Tongue (tissue), 1 donor: ENCODE measurements at regions not wholly inside any gene's neighbourhood (a gene's known extent, or its start where the extent isn't known, plus 50 kb on each side); places are given as distances from the start of the nearest gene placed in this dataset.
"Not testable (repeated sequence)": the region's sequence is repeated elsewhere in the genome, so short reads cannot be mapped to it uniquely, and the experiment has no call there.

Source experiments
- DNase-seq: peaks from one replicate; pipeline ENCODE4 v3.0.0-alpha.2; 2015

DNA sequence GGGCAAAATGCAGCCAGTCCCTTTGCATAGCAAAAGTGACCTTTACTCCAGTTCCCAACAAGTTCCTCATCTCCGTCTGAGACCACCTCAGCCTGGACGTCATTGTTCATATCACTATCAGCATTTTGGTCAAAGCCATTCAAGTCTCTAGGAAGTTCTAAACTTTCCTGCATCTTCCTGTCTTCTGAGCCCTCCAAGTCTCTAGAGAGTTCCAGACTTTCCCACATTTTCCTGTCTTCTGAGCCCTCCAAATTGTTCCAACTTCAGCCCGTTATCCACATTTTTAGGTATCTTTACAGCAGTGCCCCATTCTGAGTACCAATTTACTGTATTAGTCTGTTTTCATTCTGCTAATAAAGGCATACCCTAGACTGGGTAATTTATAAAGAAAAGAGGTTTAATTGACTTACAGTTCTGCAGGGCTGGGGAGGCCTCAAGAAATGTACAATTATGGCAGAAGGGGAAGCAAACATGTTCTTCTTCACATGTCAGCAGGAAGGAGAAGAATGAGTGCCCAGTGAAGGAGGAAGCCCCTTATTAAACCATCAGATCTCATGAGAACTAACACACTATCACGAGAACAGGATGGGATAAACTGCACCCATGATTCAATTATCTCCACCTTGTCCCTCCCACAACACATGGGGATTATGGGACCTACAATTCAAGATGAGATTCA, 123.7 kb downstream of the MYCN start:
- no peak for DNase-seq

DNA sequence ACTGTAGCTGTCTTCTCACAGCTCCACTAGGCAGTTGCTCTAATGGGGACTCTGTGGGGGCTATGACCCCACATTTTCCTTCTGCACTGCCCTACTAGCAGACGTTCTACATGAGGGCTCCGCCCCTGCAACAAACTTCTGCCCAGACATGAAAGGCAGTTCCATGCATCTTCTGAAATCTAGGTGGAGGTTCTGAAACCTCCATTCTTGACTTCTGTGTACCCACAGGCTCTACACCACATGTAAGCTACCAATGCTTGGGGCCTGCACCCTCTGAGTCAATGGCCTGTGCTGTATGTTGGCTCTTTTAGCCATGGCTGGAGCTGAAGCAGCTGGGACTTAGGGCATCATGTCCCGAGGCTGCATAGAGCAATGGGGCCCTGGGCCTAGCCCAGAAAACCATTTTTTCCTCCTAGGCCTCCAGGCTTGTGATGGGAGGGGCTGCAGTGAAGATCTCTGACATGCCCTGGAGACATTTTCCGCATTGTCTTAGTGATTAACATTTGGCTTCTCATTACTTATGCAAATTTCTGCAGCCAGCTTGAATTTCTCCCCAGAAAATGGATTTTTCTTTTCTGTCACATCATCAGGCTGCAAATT, 123.0 kb downstream of the MYCN start:
- DNase-seq, result no peak

- no peak for DNase-seq
Measured at GRCh38 chr2:16062471-16063250, 122.3 kb downstream of the MYCN start.

GRCh38 chr2:16061441-16062217, 121.3 kb downstream of the MYCN start:
- DNase-seq, result no peak

- no peak for DNase-seq
Measured at GRCh38 chr2:16060936-16061338, 120.6 kb downstream of the MYCN start.

DNA sequence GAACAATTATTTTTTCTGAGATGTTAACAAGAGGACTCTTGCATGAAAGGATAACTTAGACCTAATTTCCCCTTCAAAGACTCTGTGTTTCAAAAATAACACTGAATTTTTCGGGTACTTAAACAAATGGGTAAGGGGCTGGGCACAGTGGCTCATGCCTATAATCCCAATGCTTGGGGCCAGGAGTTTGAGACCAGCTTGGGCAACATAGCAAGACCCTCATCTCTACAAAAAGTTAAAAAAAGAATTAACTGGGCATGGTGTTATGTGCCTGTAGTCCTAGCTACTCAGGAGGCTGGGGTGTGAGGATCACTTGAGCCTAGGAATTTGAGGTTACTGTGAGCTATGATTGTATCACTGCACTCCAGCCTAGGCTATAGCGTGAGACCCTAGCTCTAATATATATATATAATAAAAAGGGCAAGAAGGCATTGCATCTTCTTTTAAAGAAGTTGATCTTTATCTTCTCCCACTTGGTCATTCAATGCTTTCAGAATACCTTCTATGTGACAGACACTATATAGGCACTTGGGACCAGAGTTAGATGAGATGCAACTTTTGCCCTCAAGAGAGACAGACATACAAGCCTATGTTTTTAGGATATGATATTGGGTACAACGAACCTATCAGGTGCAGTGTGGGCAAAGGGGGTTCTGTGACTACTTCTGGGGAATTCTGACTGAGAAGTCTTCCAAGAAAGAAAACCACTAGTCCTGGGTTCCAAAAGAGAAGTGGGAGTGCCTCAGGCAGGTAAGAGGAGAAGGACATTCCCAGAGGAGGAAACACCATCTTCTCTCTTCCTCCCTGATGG, 120.0 kb downstream of the MYCN start:
- no peak for DNase-seq

GRCh38 chr2:16059393-16060016, 119.2 kb downstream of the MYCN start:
- DNase-seq, result no peak

GRCh38 chr2:16058747-16059358, 118.5 kb downstream of the MYCN start:
- DNase-seq, result no peak

GRCh38 chr2:16058256-16058655, 117.9 kb downstream of the MYCN start:
- peak; percentile 32 for DNase-seq

- no peak for DNase-seq
Measured at GRCh38 chr2:16057661-16058060, 117.3 kb downstream of the MYCN start.

GRCh38 chr2:16055848-16056580, 115.7 kb downstream of the MYCN start:
- no peak for DNase-seq

DNA sequence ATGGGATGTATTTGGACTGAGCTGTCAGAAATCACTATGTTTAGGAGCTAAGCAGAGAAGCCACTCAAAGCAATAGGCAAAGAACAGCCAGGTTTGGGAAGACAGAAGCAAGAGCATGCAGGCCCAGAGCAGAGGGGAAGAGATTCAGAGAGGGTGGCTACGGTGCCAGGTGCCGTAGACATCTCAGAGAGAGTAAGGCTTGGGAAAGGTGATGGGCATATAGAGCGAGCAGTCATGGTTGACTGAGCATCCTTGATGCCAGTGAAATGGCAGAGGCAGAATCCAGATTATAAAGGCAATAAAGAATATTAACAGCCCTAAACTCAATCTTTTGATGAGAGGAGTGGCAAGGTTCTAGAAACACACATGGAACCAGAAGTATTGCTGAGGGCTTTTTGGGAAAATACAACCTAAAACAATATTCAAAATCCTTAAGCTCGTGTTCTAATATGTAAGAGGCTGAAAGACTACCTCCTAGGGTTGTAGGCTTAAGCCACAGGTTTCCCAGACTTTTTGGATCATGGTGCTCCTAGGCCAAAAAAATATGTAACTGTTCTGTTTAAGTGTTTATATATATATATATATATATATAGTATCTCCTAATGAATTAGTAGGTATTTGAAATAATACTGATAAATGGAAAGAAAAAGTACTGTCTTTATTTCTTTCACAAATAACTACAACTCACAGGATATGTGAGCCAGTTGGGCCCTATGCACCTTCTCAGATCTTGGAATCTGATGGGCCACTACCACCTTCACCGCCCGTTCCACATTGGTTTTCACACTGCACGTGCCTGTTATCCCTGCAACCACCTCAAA, 113.3 kb downstream of the MYCN start:
- DNase-seq, result no peak

DNA sequence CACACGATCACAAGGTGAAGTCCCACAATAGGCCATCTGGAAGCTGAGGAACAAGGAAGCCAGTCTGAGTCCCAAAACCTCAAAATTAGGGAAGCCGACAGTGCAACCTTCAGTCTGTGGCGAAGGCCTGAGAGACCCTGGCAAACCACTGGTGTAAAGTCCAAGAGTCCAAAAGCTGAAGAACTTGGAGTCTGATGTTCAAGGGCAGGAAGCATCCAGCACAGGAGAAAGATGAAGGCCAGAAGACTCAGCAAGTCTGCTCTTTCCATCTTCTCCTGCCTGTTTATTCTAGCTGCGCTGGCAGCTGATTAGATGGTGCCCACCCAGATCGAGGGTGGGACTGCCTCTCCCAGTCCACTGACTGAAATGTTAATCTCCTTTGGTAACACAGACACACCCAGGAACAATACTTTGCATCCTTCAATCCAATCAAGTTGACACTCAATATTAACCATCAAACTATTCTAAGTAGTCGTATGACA, 112.3 kb downstream of the MYCN start:
- not testable (repeated sequence) for DNase-seq

DNA sequence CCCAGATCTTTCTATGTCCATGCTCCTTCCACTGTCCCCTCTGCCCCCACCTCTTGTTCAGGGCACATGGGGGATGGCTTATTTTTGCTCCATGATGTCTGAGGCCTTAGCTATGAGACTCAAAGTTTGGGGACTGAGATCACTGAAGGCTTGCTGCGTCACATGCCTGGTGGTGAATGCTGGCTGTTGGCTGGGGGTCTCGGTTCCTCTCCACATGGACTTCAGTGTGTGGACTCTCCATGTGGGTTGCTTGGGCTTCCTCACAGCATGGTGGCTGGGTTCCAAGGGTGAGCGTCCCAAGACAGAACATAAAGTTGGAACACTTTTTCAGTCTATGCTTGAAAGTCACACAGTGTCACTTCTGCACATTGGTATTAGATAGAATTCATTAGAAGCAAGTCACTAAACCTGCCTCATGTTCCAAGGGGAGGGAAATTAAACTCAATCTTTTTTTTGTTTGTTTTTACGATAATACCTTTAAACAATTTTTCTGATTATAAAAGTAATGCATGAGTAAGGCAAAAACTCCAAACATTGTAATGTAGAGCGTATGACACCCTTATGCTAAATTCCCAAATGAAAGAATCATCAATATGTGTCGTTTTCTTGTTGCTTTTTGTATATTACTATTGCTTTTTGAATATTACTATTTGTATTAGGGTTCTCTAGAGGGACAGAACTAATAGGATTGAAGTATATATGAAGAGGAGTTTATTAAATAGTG, 111.7 kb downstream of the MYCN start:
- no peak for DNase-seq

- DNase-seq, result peak; percentile 83
Measured at GRCh38 chr2:16050908-16051489, 110.6 kb downstream of the MYCN start.

DNA sequence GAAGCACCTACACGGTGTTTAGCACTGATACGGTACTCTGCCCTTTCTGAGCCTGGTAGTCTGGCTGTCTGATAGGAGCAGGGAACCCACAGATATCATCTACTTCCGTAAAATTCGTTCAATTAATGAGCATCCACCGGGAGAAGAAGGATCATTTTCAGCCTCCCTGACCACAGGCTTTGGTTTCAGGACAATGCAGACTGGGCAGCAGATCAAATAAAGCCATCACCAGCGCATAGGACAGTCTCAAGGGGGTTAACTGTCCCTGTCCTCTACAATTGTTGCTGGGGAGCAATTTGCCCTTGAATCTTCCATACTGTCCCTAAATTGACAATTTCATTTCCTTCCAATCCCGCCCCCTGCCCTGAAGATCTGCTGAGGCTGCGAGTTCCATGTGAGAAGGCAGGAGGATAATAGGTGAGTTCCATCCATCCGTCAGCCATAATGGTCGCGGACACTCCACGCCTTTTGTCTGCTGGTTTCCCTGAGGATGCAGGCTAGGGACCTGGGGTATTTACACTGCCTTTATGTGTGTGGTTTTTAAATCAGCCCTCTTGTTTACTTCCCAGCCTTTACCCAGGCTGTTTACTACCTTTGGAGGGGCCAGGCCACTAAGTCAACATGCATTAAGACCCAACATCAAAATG, 110.0 kb downstream of the MYCN start:
- no peak for DNase-seq

- no peak for DNase-seq
Measured at GRCh38 chr2:16049406-16049805, 109.1 kb downstream of the MYCN start.
